ENCODE measurements at regions not wholly inside any gene's neighbourhood (a gene's known extent, or its start where the extent isn't known, plus 50 kb on each side); places are given as distances from the start of the nearest gene placed in this dataset.
"Not testable (repeated sequence)": the region's sequence is repeated elsewhere in the genome, so short reads cannot be mapped to it uniquely, and the experiment has no call there.

DNA sequence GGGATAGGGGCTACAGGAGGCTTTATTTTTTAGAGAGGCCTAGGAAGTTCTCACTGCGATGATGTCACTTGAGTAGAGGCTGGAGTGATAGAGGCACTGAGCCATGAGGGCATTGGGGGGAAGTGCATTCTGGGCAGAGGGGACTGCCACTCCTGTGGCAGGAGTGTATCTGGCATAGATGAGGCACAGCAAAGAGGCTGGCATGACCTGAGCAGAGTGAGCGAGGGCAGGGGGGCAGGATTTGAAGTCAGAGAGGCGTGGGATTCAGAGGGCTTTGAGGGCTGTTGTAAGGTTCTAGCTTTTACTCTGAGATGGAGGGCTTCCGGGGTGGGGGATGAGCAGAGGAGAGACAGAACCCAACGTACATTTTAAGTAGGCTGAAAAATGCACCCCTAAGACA is 91.9 kb upstream of the SH3PXD2B start:
- no peak for DNase-seq

DNA sequence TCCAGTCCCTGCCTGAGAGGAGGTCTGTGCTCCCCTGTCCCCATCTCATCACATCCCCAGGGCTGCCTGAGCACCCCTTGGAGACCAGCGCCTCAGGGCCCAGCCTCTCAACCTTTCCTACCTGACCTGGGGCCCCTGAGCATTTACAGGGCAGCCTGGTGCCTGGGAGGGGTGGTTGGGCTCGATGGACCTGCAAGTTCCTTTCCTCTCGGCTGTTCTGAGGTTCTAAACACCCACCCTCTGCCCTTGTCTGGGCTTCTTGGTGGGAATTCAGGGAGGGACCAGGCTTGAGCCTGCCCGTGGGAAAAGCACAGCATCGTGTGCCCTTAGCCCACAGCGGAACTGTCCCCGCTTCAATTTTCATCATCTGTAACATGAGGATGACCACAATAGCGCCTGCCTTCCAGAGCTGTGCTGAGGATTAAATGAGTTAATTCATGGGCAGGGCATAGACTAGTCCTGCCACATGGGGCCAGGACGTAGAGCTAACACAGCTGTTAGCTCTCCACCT is 91.0 kb upstream of the SH3PXD2B start:
- DNase-seq: no peak

DNA sequence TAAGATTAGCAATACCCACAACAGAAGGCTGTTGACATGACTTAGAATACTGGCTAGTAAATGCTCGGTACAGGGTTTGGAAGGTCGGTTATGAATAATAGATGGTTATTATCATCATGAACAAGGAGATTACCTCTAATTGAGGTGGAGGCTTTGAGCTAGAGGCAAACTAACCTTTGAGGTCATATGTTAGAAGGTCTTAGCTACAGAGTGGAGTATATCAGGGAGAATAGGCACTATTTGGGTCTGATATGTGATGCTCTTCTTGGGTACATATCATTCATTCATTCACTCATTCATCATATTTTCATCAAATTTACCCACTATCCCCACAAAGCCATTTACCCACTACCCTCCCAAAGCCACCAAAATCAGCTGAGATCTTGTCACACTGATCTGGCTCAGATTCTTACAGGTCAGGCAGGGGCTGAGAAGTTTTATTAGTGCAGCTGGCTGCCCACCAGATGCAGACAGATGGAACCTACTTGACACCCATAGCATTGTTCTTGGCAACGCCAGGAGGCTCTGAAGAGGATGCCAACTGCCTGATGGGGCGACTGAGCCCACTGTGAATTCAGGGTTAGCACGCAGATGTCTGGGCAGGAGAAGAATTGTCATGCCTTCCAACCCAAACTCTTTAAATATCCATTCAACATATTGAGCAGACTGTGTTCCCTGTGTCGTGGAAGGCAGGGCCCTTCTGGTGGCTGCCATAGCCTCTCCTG is 90.2 kb upstream of the SH3PXD2B start:
- DNase-seq: no peak

DNA sequence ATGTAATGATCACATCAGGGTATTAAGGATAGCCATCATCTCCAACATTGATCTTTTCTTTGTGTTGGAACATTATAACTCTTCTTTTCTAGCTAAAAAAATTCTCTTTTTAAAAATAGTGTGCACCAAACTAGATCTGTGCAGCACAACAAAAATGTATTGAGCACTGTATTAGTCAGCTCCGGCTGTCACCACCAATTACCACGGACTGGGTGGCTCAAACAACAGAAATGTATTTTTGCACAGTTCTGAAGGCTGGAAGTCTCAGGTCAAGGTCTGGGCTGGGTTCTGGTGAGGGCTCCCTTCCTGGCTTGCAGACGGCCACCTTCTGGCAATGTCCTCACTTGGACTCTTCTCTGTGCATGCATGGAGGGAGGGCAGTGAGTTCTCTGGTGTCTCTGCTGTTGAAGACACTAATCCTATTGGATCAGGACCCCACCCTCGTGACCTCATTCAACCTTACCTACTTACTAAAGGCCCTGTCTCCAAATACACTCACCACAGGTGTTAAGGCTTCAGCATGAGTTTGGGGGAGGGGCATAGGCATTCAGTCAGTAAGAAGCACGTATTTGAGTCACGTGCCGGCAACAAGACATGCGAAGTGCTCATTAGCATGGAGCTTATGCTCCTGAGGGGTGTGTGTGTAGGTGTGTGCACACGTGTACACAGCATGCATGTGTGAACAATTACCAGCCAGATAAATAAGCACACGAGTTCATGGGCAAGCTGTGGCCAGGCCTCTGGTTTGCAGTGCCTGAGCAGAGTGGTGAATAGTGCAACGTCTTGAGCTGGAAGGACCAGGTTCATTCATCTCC is 89.4 kb upstream of the SH3PXD2B start:
- DNase-seq: no peak

GRCh38 chr5:172542651-172543131 is 88.4 kb upstream of the SH3PXD2B start:
- DNase-seq: no peak

- DNase-seq: no peak
Observed at GRCh38 chr5:172541773-172542136, 87.4 kb upstream of the SH3PXD2B start.

- no peak for DNase-seq
Observed at GRCh38 chr5:172541099-172541772, 86.9 kb upstream of the SH3PXD2B start.

DNA sequence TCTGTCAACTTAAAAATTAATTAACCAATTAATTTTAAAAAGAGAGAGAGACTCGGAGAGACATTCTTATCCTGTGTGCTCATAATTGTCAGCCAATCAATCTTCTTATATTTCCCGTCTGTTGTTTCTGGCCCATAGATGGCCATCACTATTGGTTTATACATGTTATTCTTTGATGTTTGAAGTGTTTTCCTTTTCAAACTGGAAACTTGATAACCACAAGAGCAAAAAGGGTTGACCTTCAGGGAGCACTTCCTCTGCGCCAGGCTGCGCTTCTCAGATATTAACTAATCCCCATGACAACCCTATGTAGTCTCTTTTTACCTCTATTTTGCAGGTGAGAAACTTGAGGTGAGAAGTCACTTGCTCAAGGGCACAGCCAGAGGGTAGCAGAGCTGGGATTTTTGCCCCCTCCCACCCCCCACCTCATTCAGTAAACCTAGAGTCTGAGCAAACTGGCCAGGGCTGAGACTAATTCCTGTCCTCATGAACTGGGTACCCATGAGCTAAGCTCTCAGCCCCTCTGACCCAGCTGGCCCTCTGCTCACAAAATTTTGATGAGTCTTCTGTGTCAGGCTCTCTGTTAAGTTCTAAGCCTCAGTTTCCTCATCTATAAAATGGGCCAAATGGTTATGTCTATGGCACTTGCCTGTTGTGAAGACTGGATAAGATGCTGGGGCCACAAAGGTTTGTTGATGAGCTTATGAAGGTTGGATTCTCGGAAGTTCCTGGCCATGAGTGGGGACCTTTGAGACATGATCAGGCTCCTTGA is 86.0 kb upstream of the SH3PXD2B start:
- DNase-seq: no peak

GRCh38 chr5:172535108-172535445 is 80.8 kb upstream of the SH3PXD2B start:
- DNase-seq: no peak

GRCh38 chr5:172534229-172535107 is 80.1 kb upstream of the SH3PXD2B start:
- no peak for DNase-seq

DNA sequence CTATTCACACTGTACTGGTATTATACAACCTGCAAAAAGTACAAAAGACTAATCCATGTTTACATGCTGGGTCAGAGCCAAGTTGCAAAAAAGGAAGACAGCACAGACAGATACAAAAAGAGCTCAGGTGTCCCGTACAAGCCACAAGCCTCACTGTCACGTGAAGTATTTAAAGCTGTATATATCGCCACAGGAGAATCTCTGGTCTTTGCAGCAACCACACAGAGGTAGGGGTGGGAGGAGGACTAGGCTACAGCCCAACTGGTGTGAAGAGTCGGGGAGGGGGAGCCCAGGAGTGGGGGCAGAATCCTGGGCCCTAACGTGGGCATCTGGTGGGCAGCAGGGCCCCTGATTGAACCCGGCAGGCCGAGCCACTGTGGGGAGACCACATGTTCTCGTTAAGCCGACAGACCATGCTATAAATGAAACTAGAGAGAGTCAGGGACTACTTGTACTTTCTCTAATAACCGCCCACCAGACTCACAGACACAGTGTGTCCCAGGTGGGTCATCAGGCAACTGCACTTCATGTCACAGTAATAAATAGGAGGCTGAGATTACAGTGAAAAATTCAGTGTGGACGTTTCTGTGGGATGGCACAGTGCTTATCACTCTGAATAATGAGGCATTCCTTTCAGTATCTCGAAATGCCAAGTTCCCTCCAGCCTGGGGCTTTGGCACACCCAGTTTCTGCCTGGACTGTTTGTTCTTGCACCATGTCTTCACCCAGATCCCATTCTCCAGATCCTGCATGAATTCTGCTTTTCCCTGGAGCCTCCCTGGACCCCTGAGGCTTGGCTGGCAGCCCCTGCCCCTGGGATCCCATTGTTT is 79.3 kb upstream of the SH3PXD2B start:
- DNase-seq: no peak

- DNase-seq: no peak
Observed at GRCh38 chr5:172533058-172533398, 78.7 kb upstream of the SH3PXD2B start.

GRCh38 chr5:172532439-172532838 is 78.1 kb upstream of the SH3PXD2B start:
- DNase-seq: not testable (repeated sequence)

GRCh38 chr5:172531704-172532026 is 77.3 kb upstream of the SH3PXD2B start:
- no peak for DNase-seq

GRCh38 chr5:172530878-172531703 is 76.8 kb upstream of the SH3PXD2B start:
- DNase-seq: no peak

DNA sequence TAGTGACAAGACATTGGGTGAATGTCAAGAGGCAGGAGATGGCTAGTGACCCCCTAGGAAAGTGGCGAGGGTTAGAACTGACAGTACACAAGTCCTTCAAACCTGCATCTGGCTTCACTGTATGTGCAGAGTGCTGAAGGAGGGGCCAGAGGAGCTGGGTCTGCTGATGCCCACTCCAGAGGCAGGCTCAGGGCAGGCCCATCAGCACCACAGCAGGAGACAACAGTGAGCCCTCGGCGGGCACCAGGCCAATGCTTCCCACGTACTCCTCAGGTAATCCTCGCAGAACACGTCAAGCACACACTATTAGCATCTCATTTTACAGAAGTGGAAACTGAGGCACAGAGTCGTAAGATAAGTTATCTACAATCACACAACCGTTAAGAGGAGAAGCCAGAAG is 76.1 kb upstream of the SH3PXD2B start:
- DNase-seq: no peak

- DNase-seq: no peak
Observed at GRCh38 chr5:172529896-172530295, 75.6 kb upstream of the SH3PXD2B start.

DNA sequence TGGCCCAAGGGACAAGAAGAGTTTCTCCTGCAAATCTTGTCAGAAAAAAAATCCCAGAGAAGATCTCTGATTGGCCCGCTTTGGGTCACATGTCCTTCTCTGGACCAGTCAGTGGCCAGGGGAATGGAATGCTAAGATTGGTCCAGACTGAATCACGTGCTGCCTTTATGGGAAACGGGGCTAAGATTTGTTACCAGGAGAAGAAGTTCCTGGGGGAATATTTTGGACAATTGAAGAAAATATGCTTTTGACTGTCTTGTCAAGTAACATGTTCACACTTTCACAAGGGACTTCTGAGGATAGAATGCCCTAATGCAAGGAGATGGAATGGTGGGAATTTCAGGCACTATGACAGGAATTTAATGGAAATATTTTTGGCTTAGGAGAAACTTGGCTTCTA is 74.1 kb upstream of the SH3PXD2B start:
- no peak for DNase-seq

- DNase-seq: no peak
Observed at GRCh38 chr5:172527559-172527958, 73.2 kb upstream of the SH3PXD2B start.

- DNase-seq: no peak
Observed at GRCh38 chr5:172525996-172526360, 71.7 kb upstream of the SH3PXD2B start.

Data from GOT3 (cell line).